H9 (cell line): ENCODE measurements at regions not wholly inside any gene's neighbourhood (a gene's known extent, or its start where the extent isn't known, plus 50 kb on each side); places are given as distances from the start of the nearest gene placed in this dataset.
A peak's percentile ranks its signal among the peaks of the same experiment; 100 is the strongest.

Source experiments
- DNase-seq: peaks from one replicate; pipeline ENCODE4 v3.0.0-alpha.2; 2017
- H2AFZ ChIP-seq: one replicate; pipeline ENCODE4 v1.6.1; 2013; ENCODE audit warnings: mild to moderate bottlenecking, low read length, control low read depth, moderate library complexity
- H2AK5ac ChIP-seq: 2 replicates; pipeline ENCODE4 v1.6.1; 2013; ENCODE audit warnings: low read length, control low read depth, mixed read lengths; ENCODE audit not compliant: insufficient read length
- H2BK120ac ChIP-seq: one replicate; pipeline ENCODE4 v1.6.1; 2013; ENCODE audit warnings: low read depth, mild to moderate bottlenecking, low read length, control low read depth, inconsistent platforms; ENCODE audit not compliant: poor library complexity, severe bottlenecking
- H2BK12ac ChIP-seq: 2 replicates; pipeline ENCODE4 v1.6.1; 2013; ENCODE audit warnings: low read length, control low read depth, mixed read lengths, low read depth; ENCODE audit not compliant: insufficient read length
- H2BK15ac ChIP-seq: 2 replicates; pipeline ENCODE4 v1.6.1; 2013; ENCODE audit warnings: low read depth, low read length, control low read depth
- H2BK20ac ChIP-seq: one replicate; pipeline ENCODE4 v1.6.1; 2013; ENCODE audit warnings: low read depth, mild to moderate bottlenecking, low read length, control low read depth, inconsistent platforms; ENCODE audit not compliant: poor library complexity, severe bottlenecking
- H2BK5ac ChIP-seq: 2 replicates; pipeline ENCODE4 v1.6.1; 2013; ENCODE audit warnings: low read length, control low read depth, mixed read lengths; ENCODE audit not compliant: insufficient read length
- H3K14ac ChIP-seq: 2 replicates; pipeline ENCODE4 v1.6.1; 2013; ENCODE audit warnings: low read length, control low read depth; ENCODE audit not compliant: insufficient read depth
- H3K18ac ChIP-seq: 2 replicates; pipeline ENCODE4 v1.6.1; 2013; ENCODE audit warnings: low read depth, mild to moderate bottlenecking, mixed read lengths, low read length, control low read depth; ENCODE audit not compliant: insufficient read length
- H3K23ac ChIP-seq: 2 replicates; pipeline ENCODE4 v1.6.1; 2013; ENCODE audit warnings: low read length, control low read depth, mixed read lengths, low read depth; ENCODE audit not compliant: insufficient read length
- H3K23me2 ChIP-seq: 2 replicates; pipeline ENCODE4 v1.6.1; 2013; ENCODE audit warnings: low read depth, mild to moderate bottlenecking, mixed read lengths, low read length, control low read depth; ENCODE audit not compliant: insufficient read length, poor library complexity, severe bottlenecking
- H3K27ac ChIP-seq: 2 replicates; pipeline ENCODE4 v1.5.1; 2013; ENCODE audit warnings: low read length, control low read depth, mixed read lengths, low read depth; ENCODE audit not compliant: insufficient read length
- H3K27me3 ChIP-seq: 2 replicates; pipeline ENCODE4 v1.6.1; 2013; ENCODE audit warnings: low read length, control low read depth, inconsistent platforms; ENCODE audit not compliant: insufficient read depth
- H3K4ac ChIP-seq: 2 replicates; pipeline ENCODE4 v1.6.1; 2013; ENCODE audit warnings: low read depth, mild to moderate bottlenecking, control low read depth, inconsistent platforms, low read length, moderate library complexity
- H3K4me1 ChIP-seq: 2 replicates; pipeline ENCODE4 v1.6.1; 2013; ENCODE audit warnings: low read length, control low read depth, inconsistent platforms; ENCODE audit not compliant: insufficient read depth
- H3K4me2 ChIP-seq: 2 replicates; pipeline ENCODE4 v1.6.1; 2013; ENCODE audit warnings: low read length, control low read depth, mixed read lengths; ENCODE audit not compliant: insufficient read length, insufficient read depth
- H3K56ac ChIP-seq: 2 replicates; pipeline ENCODE4 v1.6.1; 2013; ENCODE audit warnings: low read depth, mild to moderate bottlenecking, mixed read lengths, low read length, control low read depth; ENCODE audit not compliant: insufficient read length
- H3K79me1 ChIP-seq: 2 replicates; pipeline ENCODE4 v1.6.1; 2013; ENCODE audit warnings: low read depth, mild to moderate bottlenecking, moderate library complexity, low read length, control low read depth, inconsistent platforms; ENCODE audit not compliant: insufficient read depth, poor library complexity, severe bottlenecking
- H3K79me2 ChIP-seq: 2 replicates; pipeline ENCODE4 v1.6.1; 2013; ENCODE audit warnings: low read length, control low read depth, inconsistent platforms; ENCODE audit not compliant: insufficient read depth
- H3K9ac ChIP-seq: 2 replicates; pipeline ENCODE4 v1.6.1; 2013; ENCODE audit warnings: low read length, control low read depth, mixed read lengths; ENCODE audit not compliant: insufficient read length; ENCODE audit errors: extremely low read depth
- H3K9me3 ChIP-seq: one replicate; pipeline ENCODE4 v1.6.1; 2013; ENCODE audit warnings: low read depth, low read length, inconsistent platforms; ENCODE audit not compliant: control insufficient read depth
- H3T11ph ChIP-seq: one replicate; pipeline ENCODE4 v1.6.1; 2013; ENCODE audit warnings: mild to moderate bottlenecking, low read length, control low read depth, inconsistent platforms
- H4K20me1 ChIP-seq: one replicate; pipeline ENCODE4 v1.6.1; 2013; ENCODE audit not compliant: control insufficient read depth, insufficient read length, insufficient read depth
- H4K5ac ChIP-seq: 2 replicates; pipeline ENCODE4 v1.6.1; 2013; ENCODE audit warnings: low read depth, mild to moderate bottlenecking, mixed read lengths, low read length, control low read depth; ENCODE audit not compliant: insufficient read length
- H4K8ac ChIP-seq: replicated peaks from 2 replicates; pipeline ENCODE4 v1.6.1; 2013; ENCODE audit warnings: low read length, control low read depth, mixed read lengths, low read depth; ENCODE audit not compliant: insufficient read length
- H4K91ac ChIP-seq: 2 replicates; pipeline ENCODE4 v1.6.1; 2013; ENCODE audit warnings: low read depth, mild to moderate bottlenecking, moderate library complexity, mixed read lengths, low read length, control low read depth; ENCODE audit not compliant: insufficient read length
- H3K27ac Mint-ChIP-seq, 3 experiments: 2 replicates in 2 of 3; 3 replicates in 1 of 3; pipeline ENCODE4 v1.8.0; 2020 to 2021; ENCODE audit warnings: mixed read lengths in 3 of 3, mild to moderate bottlenecking in 1 of 3, moderate library complexity in 1 of 3
- H3K27me3 Mint-ChIP-seq: 2 replicates; pipeline ENCODE4 v1.8.0; 2021; ENCODE audit warnings: low read depth, mild to moderate bottlenecking, moderate library complexity, mixed read lengths
- H3K36me3 Mint-ChIP-seq, 3 experiments: 2 replicates in 2 of 3; 3 replicates in 1 of 3; pipeline ENCODE4 v1.8.0; 2020 to 2021; ENCODE audit warnings: low read depth in 3 of 3, mixed read lengths in 3 of 3; ENCODE audit not compliant: insufficient read depth in 1 of 3
- H3K4me1 Mint-ChIP-seq, 2 experiments: 2 replicates each; pipeline ENCODE4 v1.8.0; 2020; ENCODE audit warnings: mixed read lengths in 2 of 2
- H3K4me3 Mint-ChIP-seq, 2 experiments: 2 replicates in 1 of 2; 3 replicates in 1 of 2; pipeline ENCODE4 v1.8.0; 2020 to 2021; ENCODE audit warnings: mild to moderate bottlenecking in 2 of 2, mixed read lengths in 2 of 2, moderate library complexity in 1 of 2
- H3K9me3 Mint-ChIP-seq, 2 experiments: 2 replicates in 1 of 2; 3 replicates in 1 of 2; pipeline ENCODE4 v1.8.0; 2020; ENCODE audit warnings: mild to moderate bottlenecking in 2 of 2, mixed read lengths in 2 of 2, moderate library complexity in 1 of 2
- WGBS: extraction: QIAGEN DNeasy Blood & Tissue Kit; methylation state at CpG from one replicate; pipeline ENCODE4 v1.1.7; 2013; ENCODE audit warnings: missing lambda C conversion rate, low lambda C conversion rate, mixed read lengths; ENCODE audit not compliant: insufficient read length; ENCODE audit errors: extremely low coverage; 5-methylcytosine and 5-hydroxymethylcytosine counted together
- TF ChIP-seq, protein P1 (sequence below): fragments of 200-600 bp; sonication (generic); conservative IDR thresholded peaks from 3 replicates; pipeline ENCODE4 v1.8.0; 2021; ENCODE audit warnings: antibody characterized with exemption, mild to moderate bottlenecking

DNA sequence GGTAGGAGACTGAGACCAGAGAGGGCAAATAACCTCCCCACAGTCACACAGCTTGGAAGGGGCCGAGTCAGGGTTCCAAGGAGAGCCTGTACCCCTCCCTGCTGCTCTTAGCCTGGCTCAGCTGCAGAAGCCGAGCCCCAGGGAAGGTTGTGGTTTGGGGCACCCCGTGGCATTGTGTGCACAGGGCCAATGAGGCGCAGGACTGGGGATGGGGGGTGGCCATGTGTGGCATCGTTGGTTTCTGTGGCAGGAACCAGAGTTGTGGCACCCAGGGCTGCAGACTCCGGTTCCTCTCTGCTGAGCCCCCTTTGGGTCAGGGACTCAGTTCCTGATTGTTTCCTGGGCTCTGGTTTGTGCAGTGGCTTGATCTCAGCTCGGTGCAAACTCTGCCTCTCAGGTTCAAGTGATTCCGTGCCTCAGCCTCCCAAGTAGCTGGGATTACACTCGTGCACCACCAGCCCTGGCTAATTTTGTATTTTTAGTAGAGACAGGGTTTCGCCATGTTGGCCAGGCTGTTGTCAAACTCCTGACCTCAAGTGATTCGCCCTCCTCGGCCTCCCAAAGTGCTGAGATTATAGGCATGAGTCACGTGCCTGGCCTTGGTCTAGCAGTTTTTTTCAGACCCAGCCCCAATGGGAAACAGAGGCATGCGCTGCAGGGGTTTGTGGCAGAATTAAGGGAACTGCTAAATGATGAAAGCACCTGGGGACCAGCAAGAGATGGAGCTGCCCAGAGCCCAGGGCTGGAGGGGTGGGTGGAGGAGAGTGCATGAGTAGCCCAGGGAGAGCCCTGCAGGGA lies 221.0 kb upstream of the SULF2 start:
- H3K4me1 ChIP-seq: peaks cover 7% of the 10 kb centered on the region; the same call in 1 of the 2 replicates
- no peak overlapping the region for H3T11ph ChIP-seq
- Mint-ChIP-seq H3K27ac (peak overlapping the region in 1 of 3 experiments; percentile 25; a peak in 2 of 7 replicates), H3K4me3 (no peak overlapping the region; a peak in 1 of 5 replicates), H3K27me3 (peaks cover 3% of the 10 kb centered on the region), H3K36me3 (peaks cover 3 to 14% (median 5%) of the 10 kb centered on the region in 3 experiments), H3K4me1 (peaks cover 4 to 7% of the 10 kb centered on the region in 2 experiments), H3K9me3 (peaks cover 12 to 23% of the 10 kb centered on the region in 2 experiments; a peak in 4 of 5 replicates)
- no peak overlapping the region for H2BK5ac ChIP-seq
- WGBS: no CpG with 5 or more reads among the region's 14 CpGs
- H3K9me3 ChIP-seq: no peaks in the 10 kb centered on the region
- H3K9ac ChIP-seq: no peak overlapping the region
- no peak overlapping the region for H3K4me2 ChIP-seq
- H3K56ac ChIP-seq: no peak overlapping the region
- H3K27me3 ChIP-seq: no peaks in the 10 kb centered on the region
- H4K5ac ChIP-seq: no peak overlapping the region
- no peaks in the 10 kb centered on the region for H4K20me1 ChIP-seq
- H3K23ac ChIP-seq: no peak overlapping the region
- no peaks in the 10 kb centered on the region for H3K79me2 ChIP-seq
- H2BK15ac ChIP-seq: no peak overlapping the region
- no peak overlapping the region for H2BK20ac ChIP-seq
- H2BK12ac ChIP-seq: no peak overlapping the region
- H2AFZ ChIP-seq: no peak overlapping the region
- DNase-seq: no peak
- no peak overlapping the region for H2AK5ac ChIP-seq
- H2BK120ac ChIP-seq: no peak overlapping the region
- no peak overlapping the region for H3K18ac ChIP-seq
- no peaks in the 10 kb centered on the region for H3K79me1 ChIP-seq
- H4K8ac ChIP-seq: no peak overlapping the region
- no peak overlapping the region for H4K91ac ChIP-seq
- no peak overlapping the region for H3K14ac ChIP-seq
- no peak overlapping the region for H3K4ac ChIP-seq
- H3K27ac ChIP-seq: no peak overlapping the region
- TF ChIP-seq, protein P1, sequence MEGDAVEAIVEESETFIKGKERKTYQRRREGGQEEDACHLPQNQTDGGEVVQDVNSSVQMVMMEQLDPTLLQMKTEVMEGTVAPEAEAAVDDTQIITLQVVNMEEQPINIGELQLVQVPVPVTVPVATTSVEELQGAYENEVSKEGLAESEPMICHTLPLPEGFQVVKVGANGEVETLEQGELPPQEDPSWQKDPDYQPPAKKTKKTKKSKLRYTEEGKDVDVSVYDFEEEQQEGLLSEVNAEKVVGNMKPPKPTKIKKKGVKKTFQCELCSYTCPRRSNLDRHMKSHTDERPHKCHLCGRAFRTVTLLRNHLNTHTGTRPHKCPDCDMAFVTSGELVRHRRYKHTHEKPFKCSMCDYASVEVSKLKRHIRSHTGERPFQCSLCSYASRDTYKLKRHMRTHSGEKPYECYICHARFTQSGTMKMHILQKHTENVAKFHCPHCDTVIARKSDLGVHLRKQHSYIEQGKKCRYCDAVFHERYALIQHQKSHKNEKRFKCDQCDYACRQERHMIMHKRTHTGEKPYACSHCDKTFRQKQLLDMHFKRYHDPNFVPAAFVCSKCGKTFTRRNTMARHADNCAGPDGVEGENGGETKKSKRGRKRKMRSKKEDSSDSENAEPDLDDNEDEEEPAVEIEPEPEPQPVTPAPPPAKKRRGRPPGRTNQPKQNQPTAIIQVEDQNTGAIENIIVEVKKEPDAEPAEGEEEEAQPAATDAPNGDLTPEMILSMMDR: no peak
- no peaks in the 10 kb centered on the region for H3K23me2 ChIP-seq
